ENCODE measurements at regions not wholly inside any gene's neighbourhood (a gene's known extent, or its start where the extent isn't known, plus 50 kb on each side); places are given as distances from the start of the nearest gene placed in this dataset.

DNA sequence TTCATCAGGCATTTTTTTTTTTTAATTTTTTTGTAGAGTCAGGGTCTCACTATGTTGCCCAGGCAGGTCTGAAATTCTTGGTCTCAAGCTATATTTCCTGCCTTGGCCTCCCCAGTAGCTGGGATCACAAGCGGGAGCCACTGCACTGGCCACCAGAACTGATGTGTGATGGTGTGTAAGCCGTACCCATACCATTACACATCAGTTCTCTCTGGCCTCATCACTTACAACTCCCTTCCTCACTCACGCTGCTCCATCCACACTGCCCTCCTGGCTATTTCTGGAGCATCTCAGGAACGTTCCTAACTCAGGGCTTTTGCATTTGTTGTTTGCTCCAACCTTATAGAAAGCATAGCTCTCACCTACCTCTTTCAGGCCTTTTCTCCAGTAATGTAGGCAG lies 834.5 kb upstream of the ID2 start:
- H3K4me2 ChIP-seq (ENCODE audit: low read depth, low read length, poor library complexity, severe bottlenecking) = no peak overlapping the region
- peaks cover 5% of the 10 kb centered on the region for H3K4me1 ChIP-seq (ENCODE audit: insufficient read depth, low read length, poor library complexity, severe bottlenecking)
- no peak overlapping the region for H3K4me3 ChIP-seq (ENCODE audit: low read length, poor library complexity, severe bottlenecking)
- no peaks in the 10 kb centered on the region for H3K27me3 ChIP-seq (ENCODE audit: insufficient read depth, low read length, poor library complexity, severe bottlenecking)
- H4K20me1 ChIP-seq (ENCODE audit: insufficient read depth, low read length, poor library complexity, severe bottlenecking) = no peaks in the 10 kb centered on the region
- H3K9me2 ChIP-seq (replicated peaks; ENCODE audit: low read depth, low read length) = no peaks in the 10 kb centered on the region
- H3F3A ChIP-seq (ENCODE audit: low read depth) = no peaks in the 10 kb centered on the region
- H3K9ac ChIP-seq (ENCODE audit: low read depth, low read length, poor library complexity, severe bottlenecking) = no peak overlapping the region
- no peak for TF ChIP-seq EZH2phosphoT487 (IDR thresholded peaks at IDR 0.05; ENCODE audit: borderline replicate concordance)
- TF ChIP-seq, protein P1, sequence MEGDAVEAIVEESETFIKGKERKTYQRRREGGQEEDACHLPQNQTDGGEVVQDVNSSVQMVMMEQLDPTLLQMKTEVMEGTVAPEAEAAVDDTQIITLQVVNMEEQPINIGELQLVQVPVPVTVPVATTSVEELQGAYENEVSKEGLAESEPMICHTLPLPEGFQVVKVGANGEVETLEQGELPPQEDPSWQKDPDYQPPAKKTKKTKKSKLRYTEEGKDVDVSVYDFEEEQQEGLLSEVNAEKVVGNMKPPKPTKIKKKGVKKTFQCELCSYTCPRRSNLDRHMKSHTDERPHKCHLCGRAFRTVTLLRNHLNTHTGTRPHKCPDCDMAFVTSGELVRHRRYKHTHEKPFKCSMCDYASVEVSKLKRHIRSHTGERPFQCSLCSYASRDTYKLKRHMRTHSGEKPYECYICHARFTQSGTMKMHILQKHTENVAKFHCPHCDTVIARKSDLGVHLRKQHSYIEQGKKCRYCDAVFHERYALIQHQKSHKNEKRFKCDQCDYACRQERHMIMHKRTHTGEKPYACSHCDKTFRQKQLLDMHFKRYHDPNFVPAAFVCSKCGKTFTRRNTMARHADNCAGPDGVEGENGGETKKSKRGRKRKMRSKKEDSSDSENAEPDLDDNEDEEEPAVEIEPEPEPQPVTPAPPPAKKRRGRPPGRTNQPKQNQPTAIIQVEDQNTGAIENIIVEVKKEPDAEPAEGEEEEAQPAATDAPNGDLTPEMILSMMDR (conservative IDR thresholded peaks at IDR 0.05; ENCODE audit: low read length) = no peak
- H3K79me2 ChIP-seq (ENCODE audit: insufficient read depth, low read length) = no peaks in the 10 kb centered on the region
- no peaks in the 10 kb centered on the region for H3K36me3 ChIP-seq (ENCODE audit: insufficient read depth, low read length)
- H2AFZ ChIP-seq (ENCODE audit: low read length) = 0 out of 2 replicates have a peak overlapping the region, but pooled peaks have one; percentile 22
- H3K9me3 ChIP-seq (ENCODE audit: insufficient read depth, low read depth, low read length) = no peaks in the 10 kb centered on the region

DNA sequence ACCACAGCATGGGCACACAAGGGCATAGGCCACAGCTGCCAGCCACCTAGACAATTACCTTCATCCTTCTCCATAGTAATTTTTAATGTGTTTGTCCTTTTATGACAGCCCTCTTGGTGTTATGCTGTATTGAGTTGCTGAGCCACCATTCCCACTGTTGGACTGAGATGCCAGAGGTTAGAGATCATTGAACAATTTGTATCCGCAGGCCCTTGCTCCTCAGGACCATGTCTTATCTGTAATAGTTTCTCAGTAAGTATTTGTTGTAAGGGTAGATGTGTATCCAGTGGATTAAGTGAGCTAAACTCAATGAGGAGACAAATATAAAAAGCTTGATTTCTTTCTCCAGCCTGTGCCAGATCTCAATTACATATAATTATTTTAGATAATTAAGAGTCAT lies 832.8 kb upstream of the ID2 start:
- Histone ChIP-seq H3K9me2 (replicated peaks; ENCODE audit: low read depth, low read length) (no peaks in the 10 kb centered on the region), H3F3A (ENCODE audit: low read depth) (no peaks in the 10 kb centered on the region), H3K9me3 (ENCODE audit: insufficient read depth, low read depth, low read length) (no peaks in the 10 kb centered on the region), H3K27me3 (ENCODE audit: insufficient read depth, low read length, poor library complexity, severe bottlenecking) (no peaks in the 10 kb centered on the region), H3K4me1 (ENCODE audit: insufficient read depth, low read length, poor library complexity, severe bottlenecking) (peaks cover 5% of the 10 kb centered on the region), H3K79me2 (ENCODE audit: insufficient read depth, low read length) (no peaks in the 10 kb centered on the region), H3K4me3 (ENCODE audit: low read length, poor library complexity, severe bottlenecking) (no peak overlapping the region), H3K4me2 (ENCODE audit: low read depth, low read length, poor library complexity, severe bottlenecking) (no peak overlapping the region), H3K9ac (ENCODE audit: low read depth, low read length, poor library complexity, severe bottlenecking) (no peak overlapping the region), H3K36me3 (ENCODE audit: insufficient read depth, low read length) (no peaks in the 10 kb centered on the region), H4K20me1 (ENCODE audit: insufficient read depth, low read length, poor library complexity, severe bottlenecking) (no peaks in the 10 kb centered on the region), H2AFZ (ENCODE audit: low read length) (no peak overlapping the region)
- TF ChIP-seq EZH2phosphoT487 (IDR thresholded peaks at IDR 0.05; ENCODE audit: borderline replicate concordance) = no peak
- TF ChIP-seq, protein P1 (conservative IDR thresholded peaks at IDR 0.05; ENCODE audit: low read length) = no peak

DNA sequence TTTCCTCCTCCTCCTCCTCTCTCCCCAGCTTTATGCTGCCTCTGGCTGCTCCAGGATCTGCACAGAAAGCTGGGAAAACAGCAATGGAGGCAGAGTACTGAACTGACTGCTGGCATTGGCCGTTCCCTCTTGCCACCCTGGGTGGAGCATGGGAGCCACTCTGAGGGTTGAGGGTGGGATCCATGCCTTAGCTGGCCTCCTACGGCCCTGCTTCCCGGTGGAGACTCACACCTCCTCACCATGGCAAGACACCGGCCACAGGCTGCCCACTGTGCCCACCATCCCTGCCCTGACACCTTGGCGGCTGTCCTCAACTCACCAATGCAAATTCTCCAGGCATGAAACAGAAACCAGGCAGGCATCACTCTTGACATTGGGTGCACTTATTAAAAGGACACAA lies 832.3 kb upstream of the ID2 start:
- no peaks in the 10 kb centered on the region for H3K27me3 ChIP-seq (ENCODE audit: insufficient read depth, low read length, poor library complexity, severe bottlenecking)
- H3K9ac ChIP-seq (ENCODE audit: low read depth, low read length, poor library complexity, severe bottlenecking) = no peak overlapping the region
- H3K79me2 ChIP-seq (ENCODE audit: insufficient read depth, low read length) = no peaks in the 10 kb centered on the region
- no peak overlapping the region for H2AFZ ChIP-seq (ENCODE audit: low read length)
- H3K4me1 ChIP-seq (ENCODE audit: insufficient read depth, low read length, poor library complexity, severe bottlenecking) = peaks cover 5% of the 10 kb centered on the region
- no peaks in the 10 kb centered on the region for H3F3A ChIP-seq (ENCODE audit: low read depth)
- no peaks in the 10 kb centered on the region for H4K20me1 ChIP-seq (ENCODE audit: insufficient read depth, low read length, poor library complexity, severe bottlenecking)
- no peak overlapping the region for H3K4me3 ChIP-seq (ENCODE audit: low read length, poor library complexity, severe bottlenecking)
- TF ChIP-seq, protein P1 (conservative IDR thresholded peaks at IDR 0.05; ENCODE audit: low read length) = no peak
- TF ChIP-seq EZH2phosphoT487 (IDR thresholded peaks at IDR 0.05; ENCODE audit: borderline replicate concordance) = no peak
- no peaks in the 10 kb centered on the region for H3K36me3 ChIP-seq (ENCODE audit: insufficient read depth, low read length)
- no peaks in the 10 kb centered on the region for H3K9me2 ChIP-seq (replicated peaks; ENCODE audit: low read depth, low read length)
- H3K4me2 ChIP-seq (ENCODE audit: low read depth, low read length, poor library complexity, severe bottlenecking) = no peak overlapping the region
- H3K9me3 ChIP-seq (ENCODE audit: insufficient read depth, low read depth, low read length) = no peaks in the 10 kb centered on the region

Measured in Loucy (cell line).